Activated naive CD8-positive, alpha-beta T cell treated with anti-CD3 and anti-CD28 coated beads for 36 hours (primary cell): ENCODE measurements at regions not wholly inside any gene's neighbourhood (a gene's known extent, or its start where the extent isn't known, plus 50 kb on each side); places are given as distances from the start of the nearest gene placed in this dataset.
"Not testable (repeated sequence)": the region's sequence is repeated elsewhere in the genome, so short reads cannot be mapped to it uniquely, and the experiment has no call there.

Experiments used
- DNase-seq: peaks from one replicate; pipeline ENCODE4 v3.0.0; 2021
- H3K27ac Mint-ChIP-seq: one replicate; pipeline ENCODE4 v1.8.0; 2022; ENCODE audit warnings: mild to moderate bottlenecking, moderate library complexity, mixed read lengths
- H3K27me3 Mint-ChIP-seq: one replicate; pipeline ENCODE4 v1.8.0; 2022; ENCODE audit warnings: mild to moderate bottlenecking, mixed read lengths
- H3K36me3 Mint-ChIP-seq: one replicate; pipeline ENCODE4 v1.8.0; 2021; ENCODE audit warnings: mild to moderate bottlenecking, mixed read lengths
- H3K4me1 Mint-ChIP-seq: one replicate; pipeline ENCODE4 v1.8.0; 2021; ENCODE audit warnings: mixed read lengths
- H3K4me3 Mint-ChIP-seq: one replicate; pipeline ENCODE4 v1.8.0; 2022; ENCODE audit warnings: mild to moderate bottlenecking, moderate library complexity, mixed read lengths
- H3K9me3 Mint-ChIP-seq: one replicate; pipeline ENCODE4 v1.8.0; 2022; ENCODE audit warnings: mixed read lengths

GRCh38 chr3:194035406-194036138 is 100.4 kb upstream of the HES1 start:
- no peaks in the 10 kb centered on the region for H3K36me3 Mint-ChIP-seq
- DNase-seq: no peak
- no peaks in the 10 kb centered on the region for H3K4me1 Mint-ChIP-seq
- H3K4me3 Mint-ChIP-seq: no peak overlapping the region
- peaks cover 3% of the 10 kb centered on the region for H3K27me3 Mint-ChIP-seq
- H3K9me3 Mint-ChIP-seq: no peaks in the 10 kb centered on the region
- no peak overlapping the region for H3K27ac Mint-ChIP-seq

GRCh38 chr3:194036842-194037241 is 99.1 kb upstream of the HES1 start:
- H3K36me3 Mint-ChIP-seq: no peaks in the 10 kb centered on the region
- H3K9me3 Mint-ChIP-seq: no peaks in the 10 kb centered on the region
- no peaks in the 10 kb centered on the region for H3K4me1 Mint-ChIP-seq
- DNase-seq: no peak
- no peak overlapping the region for H3K27ac Mint-ChIP-seq
- H3K4me3 Mint-ChIP-seq: no peak overlapping the region
- H3K27me3 Mint-ChIP-seq: peaks cover 3% of the 10 kb centered on the region

DNA sequence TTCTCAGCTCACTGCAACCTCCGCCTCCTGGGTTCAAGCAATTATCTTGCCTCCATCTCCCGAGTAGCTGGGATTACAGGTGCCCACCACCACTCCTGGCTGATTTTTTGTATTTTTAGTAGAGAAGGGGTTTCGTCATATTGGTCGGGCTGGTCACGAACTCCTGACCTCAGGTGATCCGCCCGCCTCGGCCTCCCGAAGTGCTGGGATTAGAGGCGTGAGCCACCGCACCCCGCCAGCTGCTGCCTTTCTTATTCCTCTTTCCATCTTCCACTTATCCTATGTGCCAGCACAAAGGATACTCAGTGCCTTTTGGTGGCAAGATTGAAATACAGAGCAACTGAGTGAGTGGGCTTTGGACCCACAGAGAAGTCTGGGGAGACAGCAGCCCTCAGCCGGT is 97.6 kb upstream of the HES1 start:
- not testable (repeated sequence) for DNase-seq, H3K27ac Mint-ChIP-seq, H3K9me3 Mint-ChIP-seq, H3K36me3 Mint-ChIP-seq, H3K27me3 Mint-ChIP-seq, H3K4me3 Mint-ChIP-seq, H3K4me1 Mint-ChIP-seq

DNA sequence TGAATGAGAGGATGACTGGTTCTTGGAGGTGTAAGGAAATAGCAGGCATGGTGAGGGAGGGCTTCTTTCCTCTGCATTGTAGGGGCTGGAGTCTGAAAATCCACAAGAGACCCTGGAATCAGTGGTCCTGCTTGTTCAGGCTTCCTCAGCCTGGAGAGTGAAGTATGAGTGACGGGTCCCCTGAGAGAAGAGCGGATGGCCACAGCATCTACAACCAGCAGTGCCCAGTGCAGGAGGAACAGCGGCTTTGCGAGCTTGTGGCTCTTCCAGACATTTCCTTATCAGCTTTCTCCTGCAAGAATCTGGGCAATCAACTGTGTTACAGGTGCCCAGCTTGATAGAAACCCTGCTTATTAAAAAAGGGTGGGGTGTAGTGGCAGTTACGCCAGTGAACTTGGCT is 97.0 kb upstream of the HES1 start:
- no peaks in the 10 kb centered on the region for H3K9me3 Mint-ChIP-seq
- H3K4me3 Mint-ChIP-seq: no peak overlapping the region
- H3K27ac Mint-ChIP-seq: no peak overlapping the region
- peaks cover 3% of the 10 kb centered on the region for H3K27me3 Mint-ChIP-seq
- H3K4me1 Mint-ChIP-seq: no peaks in the 10 kb centered on the region
- DNase-seq: no peak
- H3K36me3 Mint-ChIP-seq: no peaks in the 10 kb centered on the region

- Mint-ChIP-seq H3K27ac (no peak overlapping the region), H3K4me1 (no peaks in the 10 kb centered on the region), H3K9me3 (no peaks in the 10 kb centered on the region), H3K27me3 (peaks cover 3% of the 10 kb centered on the region), H3K4me3 (no peak overlapping the region), H3K36me3 (no peaks in the 10 kb centered on the region)
- DNase-seq: no peak
Measured at GRCh38 chr3:194040516-194041273, 95.3 kb upstream of the HES1 start.

DNA sequence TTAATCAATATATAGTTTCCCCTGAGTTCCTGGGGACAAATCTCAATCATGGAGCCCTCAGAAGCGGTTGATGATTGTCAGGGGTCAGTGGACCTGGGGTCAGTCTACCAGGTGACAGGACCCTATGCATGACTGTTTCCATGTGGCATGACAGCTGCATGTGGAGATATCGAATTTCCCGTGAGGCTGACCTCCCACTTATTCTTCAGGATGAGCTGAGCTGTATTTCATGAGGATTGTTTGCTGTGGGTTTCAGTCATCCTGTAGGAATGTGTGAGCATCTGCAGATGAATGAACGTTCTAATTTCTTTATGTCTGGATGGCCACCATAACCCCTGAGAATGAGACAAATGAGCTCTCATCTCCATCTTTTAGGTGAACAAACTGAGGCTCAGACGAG is 93.0 kb upstream of the HES1 start:
- Mint-ChIP-seq H3K27me3 (peaks cover 3% of the 10 kb centered on the region), H3K27ac (no peak overlapping the region), H3K4me1 (no peaks in the 10 kb centered on the region), H3K36me3 (no peaks in the 10 kb centered on the region), H3K9me3 (no peaks in the 10 kb centered on the region), H3K4me3 (no peak overlapping the region)
- DNase-seq: no peak

- no peak for DNase-seq
- Mint-ChIP-seq H3K4me1 (no peaks in the 10 kb centered on the region), H3K36me3 (no peaks in the 10 kb centered on the region), H3K4me3 (no peak overlapping the region), H3K27me3 (peaks cover 3% of the 10 kb centered on the region), H3K27ac (no peak overlapping the region), H3K9me3 (no peaks in the 10 kb centered on the region)
Measured at GRCh38 chr3:194043516-194043915, 92.4 kb upstream of the HES1 start.

DNA sequence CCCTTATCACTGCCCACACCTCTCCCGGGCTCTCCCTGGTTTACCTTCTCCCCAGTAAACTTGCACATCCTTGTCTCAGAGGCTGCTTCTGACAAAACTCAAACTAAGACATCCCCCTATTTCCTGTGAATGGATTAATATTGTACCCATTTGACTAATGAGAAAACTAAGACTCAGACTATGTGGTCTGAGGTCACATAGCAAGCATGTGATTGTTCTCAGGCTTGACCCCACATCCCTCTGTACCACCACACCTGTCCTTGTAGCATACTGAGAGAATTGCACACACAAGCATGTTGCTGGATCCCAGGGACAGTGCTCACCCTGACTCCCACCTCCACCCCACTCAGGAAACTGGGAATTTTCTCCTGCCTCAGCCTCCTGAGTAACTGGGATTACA is 90.7 kb upstream of the HES1 start:
- Mint-ChIP-seq H3K4me3 (no peak overlapping the region), H3K4me1 (no peaks in the 10 kb centered on the region), H3K27ac (no peak overlapping the region), H3K9me3 (peaks cover 2% of the 10 kb centered on the region), H3K36me3 (no peaks in the 10 kb centered on the region), H3K27me3 (no peaks in the 10 kb centered on the region)
- DNase-seq: no peak

- DNase-seq: no peak
- Mint-ChIP-seq H3K27ac (no peak overlapping the region), H3K4me3 (no peak overlapping the region), H3K36me3 (no peaks in the 10 kb centered on the region), H3K9me3 (peaks cover 3% of the 10 kb centered on the region), H3K4me1 (no peaks in the 10 kb centered on the region), H3K27me3 (no peaks in the 10 kb centered on the region)
Measured at GRCh38 chr3:194045919-194046318, 90.0 kb upstream of the HES1 start.

GRCh38 chr3:194046531-194046930 is 89.4 kb upstream of the HES1 start:
- Mint-ChIP-seq H3K9me3 (peaks cover 7% of the 10 kb centered on the region), H3K4me3 (no peak overlapping the region), H3K27ac (no peak overlapping the region), H3K4me1 (no peaks in the 10 kb centered on the region), H3K27me3 (no peaks in the 10 kb centered on the region), H3K36me3 (no peaks in the 10 kb centered on the region)
- DNase-seq: no peak

GRCh38 chr3:194046995-194047645 is 88.8 kb upstream of the HES1 start:
- Mint-ChIP-seq H3K4me3 (no peak overlapping the region), H3K9me3 (peaks cover 11% of the 10 kb centered on the region), H3K36me3 (no peaks in the 10 kb centered on the region), H3K27me3 (no peaks in the 10 kb centered on the region), H3K27ac (no peak overlapping the region), H3K4me1 (no peaks in the 10 kb centered on the region)
- DNase-seq: no peak

GRCh38 chr3:194049394-194049793 is 86.6 kb upstream of the HES1 start:
- peaks cover 6% of the 10 kb centered on the region for H3K27me3 Mint-ChIP-seq
- H3K27ac Mint-ChIP-seq: no peak overlapping the region
- H3K4me3 Mint-ChIP-seq: no peak overlapping the region
- no peaks in the 10 kb centered on the region for H3K36me3 Mint-ChIP-seq
- H3K9me3 Mint-ChIP-seq: peaks cover 11% of the 10 kb centered on the region
- no peaks in the 10 kb centered on the region for H3K4me1 Mint-ChIP-seq
- no peak for DNase-seq

- Mint-ChIP-seq H3K27me3 (peaks cover 6% of the 10 kb centered on the region), H3K4me1 (no peaks in the 10 kb centered on the region), H3K27ac (no peak overlapping the region), H3K36me3 (no peaks in the 10 kb centered on the region), H3K9me3 (peaks cover 11% of the 10 kb centered on the region), H3K4me3 (no peak overlapping the region)
- no peak for DNase-seq
Measured at GRCh38 chr3:194050782-194051320, 85.1 kb upstream of the HES1 start.

GRCh38 chr3:194051366-194052149 is 84.4 kb upstream of the HES1 start:
- no peak overlapping the region for H3K27ac Mint-ChIP-seq
- H3K9me3 Mint-ChIP-seq: peaks cover 12% of the 10 kb centered on the region
- peaks cover 4% of the 10 kb centered on the region for H3K4me1 Mint-ChIP-seq
- no peaks in the 10 kb centered on the region for H3K36me3 Mint-ChIP-seq
- H3K27me3 Mint-ChIP-seq: peaks cover 10% of the 10 kb centered on the region
- DNase-seq: no peak
- no peak overlapping the region for H3K4me3 Mint-ChIP-seq

DNA sequence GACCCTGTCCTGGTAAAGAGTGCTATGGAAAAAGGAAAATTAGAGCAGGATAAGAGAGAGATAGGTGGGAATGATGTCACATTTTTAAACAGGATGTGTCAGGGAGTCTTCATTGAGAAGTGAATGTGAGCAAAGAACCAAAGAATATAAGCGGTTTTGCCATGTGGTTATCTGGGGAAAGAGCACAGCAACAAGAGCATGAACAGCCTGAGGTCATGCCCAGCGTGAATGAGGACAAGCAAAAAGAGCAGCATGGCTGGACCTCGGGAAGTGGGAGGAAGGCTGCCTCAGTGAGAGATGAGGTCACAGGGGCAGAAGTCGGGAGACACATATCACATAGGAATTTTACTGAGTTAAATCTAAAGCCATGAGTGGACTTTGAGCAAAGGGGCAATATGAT is 82.8 kb upstream of the HES1 start:
- H3K27me3 Mint-ChIP-seq: peaks cover 22% of the 10 kb centered on the region

More for the DNA sequence above, 82.8 kb upstream of the HES1 start:
- H3K27ac Mint-ChIP-seq: no peak overlapping the region
- H3K9me3 Mint-ChIP-seq: peaks cover 13% of the 10 kb centered on the region
- H3K4me3 Mint-ChIP-seq: no peak overlapping the region
- no peaks in the 10 kb centered on the region for H3K36me3 Mint-ChIP-seq
- H3K4me1 Mint-ChIP-seq: peaks cover 11% of the 10 kb centered on the region
- no peak for DNase-seq
